ENCODE measurements at regions not wholly inside any gene's neighbourhood (a gene's known extent, or its start where the extent isn't known, plus 50 kb on each side); places are given as distances from the start of the nearest gene placed in this dataset.
"Not testable (repeated sequence)": the region's sequence is repeated elsewhere in the genome, so short reads cannot be mapped to it uniquely, and the experiment has no call there.

- DNase-seq (ENCODE audit: low spot score): no peak
- intact Hi-C loops (cut with DNase I): no loop called here
These were observed 240.7 kb downstream of the MAP2K6 start for GRCh38 chr17:69654981-69655855.

- intact Hi-C loops (cut with DNase I): no loop called here
- DNase-seq (ENCODE audit: low spot score): no peak
These were observed 241.4 kb downstream of the MAP2K6 start for GRCh38 chr17:69655902-69656301.

GRCh38 chr17:69669441-69670178, 255.1 kb downstream of the MAP2K6 start:
- DNase-seq (ENCODE audit: low spot score): no peak
- intact Hi-C loops (cut with DNase I): no loop called here

- intact Hi-C loops (cut with DNase I): no loop called here
- no peak for DNase-seq (ENCODE audit: low spot score)
These were observed 258.4 kb downstream of the MAP2K6 start for GRCh38 chr17:69672924-69673323.

- no peak for DNase-seq (ENCODE audit: low spot score)
- intact Hi-C loops (cut with DNase I): no loop called here
These were observed 262.6 kb downstream of the MAP2K6 start for GRCh38 chr17:69677130-69677529.

- no peak for DNase-seq (ENCODE audit: low spot score)
- intact Hi-C loops (cut with DNase I): no loop called here
These were observed 263.7 kb downstream of the MAP2K6 start for GRCh38 chr17:69678206-69678605.

GRCh38 chr17:69679829-69680228, 265.3 kb downstream of the MAP2K6 start:
- intact Hi-C loops (cut with DNase I): no loop called here
- DNase-seq (ENCODE audit: low spot score): no peak

- no peak for DNase-seq (ENCODE audit: low spot score)
- intact Hi-C loops (cut with DNase I): no loop called here
These were observed 269.8 kb downstream of the MAP2K6 start for GRCh38 chr17:69684251-69684650.

- intact Hi-C loops (cut with DNase I); DNase-seq (ENCODE audit: low spot score): not testable (repeated sequence)
These were observed 270.7 kb downstream of the MAP2K6 start for GRCh38 chr17:69685150-69685549.

- no peak for DNase-seq (ENCODE audit: low spot score)
- intact Hi-C loops (cut with DNase I): no loop called here
These were observed 276.0 kb downstream of the MAP2K6 start for GRCh38 chr17:69690531-69690930.

GRCh38 chr17:69692171-69692570, 277.7 kb downstream of the MAP2K6 start:
- intact Hi-C loops (cut with DNase I): no loop called here
- no peak for DNase-seq (ENCODE audit: low spot score)

- intact Hi-C loops (cut with DNase I): no loop called here
- DNase-seq (ENCODE audit: low spot score): no peak
These were observed 281.1 kb downstream of the MAP2K6 start for GRCh38 chr17:69695646-69696045.

- intact Hi-C loops (cut with DNase I): no loop called here
These were observed 282.2 kb downstream of the MAP2K6 start for GRCh38 chr17:69696650-69697049.

GRCh38 chr17:69698352-69698751, 283.9 kb downstream of the MAP2K6 start:
- DNase-seq (ENCODE audit: low spot score); intact Hi-C loops (cut with DNase I): not testable (repeated sequence)

More at GRCh38 chr17:69696650-69697049, 282.2 kb downstream of the MAP2K6 start:
- no peak for DNase-seq (ENCODE audit: low spot score)

GRCh38 chr17:69702078-69702477, 287.6 kb downstream of the MAP2K6 start:
- intact Hi-C loops (cut with DNase I): no loop called here
- no peak for DNase-seq (ENCODE audit: low spot score)

- intact Hi-C loops (cut with DNase I): no loop called here
- DNase-seq (ENCODE audit: low spot score): no peak
These were observed 289.3 kb downstream of the MAP2K6 start for GRCh38 chr17:69703751-69704150.

- intact Hi-C loops (cut with DNase I): no loop called here
These were observed 290.4 kb downstream of the MAP2K6 start for GRCh38 chr17:69704935-69705334.

GRCh38 chr17:69706127-69706526, 291.6 kb downstream of the MAP2K6 start:
- no peak for DNase-seq (ENCODE audit: low spot score)
- intact Hi-C loops (cut with DNase I): no loop called here

More at GRCh38 chr17:69704935-69705334, 290.4 kb downstream of the MAP2K6 start:
- no peak for DNase-seq (ENCODE audit: low spot score)

GRCh38 chr17:69709441-69709840, 294.9 kb downstream of the MAP2K6 start:
- intact Hi-C loops (cut with DNase I): no loop called here
- no peak for DNase-seq (ENCODE audit: low spot score)

- no peak for DNase-seq (ENCODE audit: low spot score)
- intact Hi-C loops (cut with DNase I): no loop called here
These were observed 296.4 kb downstream of the MAP2K6 start for GRCh38 chr17:69710926-69711325.

- intact Hi-C loops (cut with DNase I): no loop called here
- no peak for DNase-seq (ENCODE audit: low spot score)
These were observed 297.0 kb downstream of the MAP2K6 start for GRCh38 chr17:69711541-69711940.

Data from posterior vena cava (tissue), 2 donors.